T-helper 1 cell treated with Interleukin-12 subunit alpha and Interleukin-12 subunit beta and Interleukin-4 antibody, amounts not matched to agents 30 μg/mL and 1 μg/mL, for 36 hours (primary cell): ENCODE measurements at regions not wholly inside any gene's neighbourhood (a gene's known extent, or its start where the extent isn't known, plus 50 kb on each side); places are given as distances from the start of the nearest gene placed in this dataset.

Source experiments
- H3K27ac Mint-ChIP-seq: one replicate; pipeline ENCODE4 v1.8.0; 2021; ENCODE audit warnings: mild to moderate bottlenecking, mixed read lengths
- H3K27me3 Mint-ChIP-seq: one replicate; pipeline ENCODE4 v1.8.0; 2021; ENCODE audit warnings: low read depth, mixed read lengths
- H3K36me3 Mint-ChIP-seq: one replicate; pipeline ENCODE4 v1.8.0; 2021; ENCODE audit warnings: low read depth, mixed read lengths
- H3K4me1 Mint-ChIP-seq: one replicate; pipeline ENCODE4 v1.8.0; 2021; ENCODE audit warnings: low read depth, mixed read lengths
- H3K4me3 Mint-ChIP-seq: one replicate; pipeline ENCODE4 v1.8.0; 2021; ENCODE audit warnings: mild to moderate bottlenecking, moderate library complexity, mixed read lengths
- H3K9me3 Mint-ChIP-seq: one replicate; pipeline ENCODE4 v1.8.0; 2021; ENCODE audit warnings: mixed read lengths

GRCh38 chr4:18389115-18389514, 367.6 kb upstream of the LCORL start:
- Mint-ChIP-seq H3K4me3 (no peak overlapping the region), H3K36me3 (no peaks in the 10 kb centered on the region), H3K9me3 (peaks cover under 1% of the 10 kb centered on the region), H3K27me3 (no peaks in the 10 kb centered on the region), H3K4me1 (no peaks in the 10 kb centered on the region), H3K27ac (no peak overlapping the region)

- no peak overlapping the region for H3K4me3 Mint-ChIP-seq
- no peaks in the 10 kb centered on the region for H3K36me3 Mint-ChIP-seq
- H3K4me1 Mint-ChIP-seq = no peaks in the 10 kb centered on the region
- peaks cover 7% of the 10 kb centered on the region for H3K9me3 Mint-ChIP-seq
- H3K27me3 Mint-ChIP-seq = no peaks in the 10 kb centered on the region
- H3K27ac Mint-ChIP-seq = no peak overlapping the region
Observed at GRCh38 chr4:18388039-18388438, 366.5 kb upstream of the LCORL start.

- Mint-ChIP-seq H3K36me3 (no peaks in the 10 kb centered on the region), H3K9me3 (peaks cover 7% of the 10 kb centered on the region), H3K4me1 (no peaks in the 10 kb centered on the region), H3K27ac (no peak overlapping the region), H3K27me3 (no peaks in the 10 kb centered on the region), H3K4me3 (no peak overlapping the region)
Observed at GRCh38 chr4:18381186-18381585, 359.6 kb upstream of the LCORL start.

- Mint-ChIP-seq H3K4me3 (no peak overlapping the region), H3K27me3 (no peaks in the 10 kb centered on the region), H3K9me3 (no peaks in the 10 kb centered on the region), H3K27ac (no peak overlapping the region), H3K36me3 (no peaks in the 10 kb centered on the region), H3K4me1 (peaks cover 2% of the 10 kb centered on the region)
Observed at GRCh38 chr4:18369561-18369960, 348.0 kb upstream of the LCORL start.

GRCh38 chr4:18366892-18367291, 345.3 kb upstream of the LCORL start:
- H3K27ac Mint-ChIP-seq = no peak overlapping the region
- H3K4me1 Mint-ChIP-seq = peaks cover 2% of the 10 kb centered on the region
- H3K27me3 Mint-ChIP-seq = no peaks in the 10 kb centered on the region
- H3K9me3 Mint-ChIP-seq = no peaks in the 10 kb centered on the region
- no peak overlapping the region for H3K4me3 Mint-ChIP-seq
- H3K36me3 Mint-ChIP-seq = no peaks in the 10 kb centered on the region

GRCh38 chr4:18366136-18366535, 344.6 kb upstream of the LCORL start:
- H3K4me3 Mint-ChIP-seq = no peak overlapping the region
- peaks cover 2% of the 10 kb centered on the region for H3K4me1 Mint-ChIP-seq
- H3K27ac Mint-ChIP-seq = no peak overlapping the region
- no peaks in the 10 kb centered on the region for H3K27me3 Mint-ChIP-seq
- no peaks in the 10 kb centered on the region for H3K36me3 Mint-ChIP-seq
- no peaks in the 10 kb centered on the region for H3K9me3 Mint-ChIP-seq

- Mint-ChIP-seq H3K27me3 (no peaks in the 10 kb centered on the region), H3K9me3 (no peaks in the 10 kb centered on the region), H3K4me1 (no peaks in the 10 kb centered on the region), H3K36me3 (no peaks in the 10 kb centered on the region), H3K27ac (no peak overlapping the region), H3K4me3 (no peak overlapping the region)
Observed at GRCh38 chr4:18343581-18343980, 322.0 kb upstream of the LCORL start.

- H3K4me1 Mint-ChIP-seq = no peaks in the 10 kb centered on the region
- no peaks in the 10 kb centered on the region for H3K27me3 Mint-ChIP-seq
- no peak overlapping the region for H3K27ac Mint-ChIP-seq
- no peak overlapping the region for H3K4me3 Mint-ChIP-seq
- no peaks in the 10 kb centered on the region for H3K9me3 Mint-ChIP-seq
- H3K36me3 Mint-ChIP-seq = no peaks in the 10 kb centered on the region
Observed at GRCh38 chr4:18342847-18343246, 321.3 kb upstream of the LCORL start.

GRCh38 chr4:18321956-18322530, 300.5 kb upstream of the LCORL start:
- Mint-ChIP-seq H3K9me3 (no peaks in the 10 kb centered on the region), H3K27ac (no peak overlapping the region), H3K27me3 (no peaks in the 10 kb centered on the region), H3K4me3 (no peak overlapping the region), H3K36me3 (no peaks in the 10 kb centered on the region), H3K4me1 (no peaks in the 10 kb centered on the region)

GRCh38 chr4:18319431-18319830, 297.9 kb upstream of the LCORL start:
- no peak overlapping the region for H3K27ac Mint-ChIP-seq
- no peak overlapping the region for H3K4me3 Mint-ChIP-seq
- H3K4me1 Mint-ChIP-seq = no peaks in the 10 kb centered on the region
- no peaks in the 10 kb centered on the region for H3K27me3 Mint-ChIP-seq
- H3K9me3 Mint-ChIP-seq = no peaks in the 10 kb centered on the region
- H3K36me3 Mint-ChIP-seq = no peaks in the 10 kb centered on the region

- H3K36me3 Mint-ChIP-seq = no peaks in the 10 kb centered on the region
- no peaks in the 10 kb centered on the region for H3K4me1 Mint-ChIP-seq
- H3K9me3 Mint-ChIP-seq = no peaks in the 10 kb centered on the region
- H3K27ac Mint-ChIP-seq = no peak overlapping the region
- H3K27me3 Mint-ChIP-seq = no peaks in the 10 kb centered on the region
- H3K4me3 Mint-ChIP-seq = no peak overlapping the region
Observed at GRCh38 chr4:18318682-18319388, 297.3 kb upstream of the LCORL start.

GRCh38 chr4:18314731-18315130, 293.2 kb upstream of the LCORL start:
- Mint-ChIP-seq H3K4me3 (no peak overlapping the region), H3K36me3 (no peaks in the 10 kb centered on the region), H3K9me3 (no peaks in the 10 kb centered on the region), H3K4me1 (no peaks in the 10 kb centered on the region), H3K27ac (no peak overlapping the region), H3K27me3 (no peaks in the 10 kb centered on the region)

GRCh38 chr4:18297684-18298083, 276.1 kb upstream of the LCORL start:
- H3K4me1 Mint-ChIP-seq = no peaks in the 10 kb centered on the region
- no peaks in the 10 kb centered on the region for H3K9me3 Mint-ChIP-seq
- no peaks in the 10 kb centered on the region for H3K27me3 Mint-ChIP-seq
- no peak overlapping the region for H3K4me3 Mint-ChIP-seq
- H3K27ac Mint-ChIP-seq = no peak overlapping the region
- no peaks in the 10 kb centered on the region for H3K36me3 Mint-ChIP-seq

- Mint-ChIP-seq H3K4me1 (no peaks in the 10 kb centered on the region), H3K4me3 (no peak overlapping the region), H3K9me3 (no peaks in the 10 kb centered on the region), H3K27ac (no peak overlapping the region), H3K36me3 (no peaks in the 10 kb centered on the region), H3K27me3 (no peaks in the 10 kb centered on the region)
Observed at GRCh38 chr4:18296411-18296810, 274.9 kb upstream of the LCORL start.

- H3K27ac Mint-ChIP-seq = no peak overlapping the region
- H3K4me3 Mint-ChIP-seq = no peak overlapping the region
- no peaks in the 10 kb centered on the region for H3K9me3 Mint-ChIP-seq
- H3K4me1 Mint-ChIP-seq = no peaks in the 10 kb centered on the region
- H3K27me3 Mint-ChIP-seq = no peaks in the 10 kb centered on the region
- H3K36me3 Mint-ChIP-seq = no peaks in the 10 kb centered on the region
Observed at GRCh38 chr4:18294846-18295245, 273.3 kb upstream of the LCORL start.
